H1 (cell line): ENCODE measurements at regions not wholly inside any gene's neighbourhood (a gene's known extent, or its start where the extent isn't known, plus 50 kb on each side); places are given as distances from the start of the nearest gene placed in this dataset.

Experiments
- CTCF ChIA-PET: fragments of 300-600 bp; sonication (Branson Sonifier 250); formaldehyde crosslinking; loops from one replicate; lab custom pipeline; 2021; ENCODE audit not compliant: partially characterized antibody; lab: Charles Lee
- POLR2A ChIA-PET: fragments of 300-600 bp; sonication (Branson Sonifier 250); formaldehyde crosslinking; loops from one replicate; lab custom pipeline; 2021; ENCODE audit warnings: inconsistent platforms; ENCODE audit not compliant: partially characterized antibody; lab: Charles Lee
- DNase-seq, 2 experiments: peaks; one replicate each; pipeline versions ENCODE4 v3.0.0 to v3.0.0-alpha.2; 2010 to 2022; ENCODE audit warnings: low spot score in 2 of 2, low read depth in 1 of 2, mixed read lengths in 1 of 2
- FAIRE-seq: peaks from 2 replicates; lab custom pipeline; 2011; peaks lifted over from hg19 to GRCh38; lab: Jason Lieb, UNC
- H2AFZ ChIP-seq: 2 replicates; pipeline ENCODE4 v1.8.1; 2012; ENCODE audit warnings: low read length, inconsistent platforms
- H2AK5ac ChIP-seq: 2 replicates; pipeline ENCODE4 v1.6.1; 2013; ENCODE audit warnings: low read depth, low read length
- H2BK120ac ChIP-seq: replicated peaks from 2 replicates; pipeline ENCODE3; 2013; ENCODE audit warnings: low read depth, low read length, inconsistent platforms
- H2BK12ac ChIP-seq: 2 replicates; pipeline ENCODE4 v1.6.1; 2013; ENCODE audit warnings: low read depth, low read length
- H2BK15ac ChIP-seq: 2 replicates; pipeline ENCODE4 v1.6.1; 2013; ENCODE audit warnings: low read length
- H2BK20ac ChIP-seq: 2 replicates; pipeline ENCODE4 v1.6.1; 2013; ENCODE audit warnings: low read length
- H2BK5ac ChIP-seq: 2 replicates; pipeline ENCODE4 v1.6.1; 2013; ENCODE audit warnings: low read depth, low read length
- H3K14ac ChIP-seq: 2 replicates; pipeline ENCODE4 v1.6.1; 2013; ENCODE audit warnings: inconsistent platforms; ENCODE audit not compliant: insufficient read length
- H3K18ac ChIP-seq: 2 replicates; pipeline ENCODE4 v1.6.1; 2013; ENCODE audit warnings: low read length; ENCODE audit errors: extremely low read depth
- H3K23ac ChIP-seq: 2 replicates; pipeline ENCODE4 v1.6.1; 2013; ENCODE audit warnings: inconsistent platforms; ENCODE audit not compliant: insufficient read length
- H3K23me2 ChIP-seq: 2 replicates; pipeline ENCODE4 v1.6.1; 2013; ENCODE audit warnings: low read depth, low read length
- H3K27ac ChIP-seq: 2 replicates; pipeline ENCODE4 v1.6.1; 2011; ENCODE audit warnings: low read depth, low read length, inconsistent platforms
- H3K27me3 ChIP-seq, 4 experiments: replicated peaks in 1 of 4; 1 replicate in 1 of 4; 2 replicates in 3 of 4; pipeline versions ENCODE4 v1.6.1 to v1.8.1; 2011 to 2013; ENCODE audit warnings: low read length in 3 of 4, mild to moderate bottlenecking in 3 of 4, inconsistent platforms in 2 of 4, mixed read lengths in 2 of 4, moderate library complexity in 1 of 4; ENCODE audit not compliant: control insufficient read depth in 3 of 4, insufficient read depth in 3 of 4; ENCODE audit errors: extremely low read depth in 1 of 4
- H3K36me3 ChIP-seq, 4 experiments: 2 replicates each; pipeline versions ENCODE4 v1.6.1 to v1.8.1; 2011 to 2013; ENCODE audit warnings: mild to moderate bottlenecking in 4 of 4, low read length in 3 of 4, moderate library complexity in 2 of 4, control low read depth in 1 of 4, inconsistent platforms in 1 of 4; ENCODE audit not compliant: insufficient read depth in 4 of 4, control insufficient read depth in 2 of 4
- H3K4ac ChIP-seq: replicated peaks from 2 replicates; pipeline ENCODE3; 2013; ENCODE audit warnings: low read length, low read depth, mixed read lengths, inconsistent platforms; ENCODE audit not compliant: insufficient read length
- H3K4me1 ChIP-seq, 4 experiments: replicated peaks in 1 of 4; 1 replicate in 1 of 4; 2 replicates in 3 of 4; pipeline versions ENCODE4 v1.6.1 to v1.8.1; 2011 to 2013; ENCODE audit warnings: low read length in 3 of 4, inconsistent platforms in 2 of 4, mixed read lengths in 1 of 4; ENCODE audit not compliant: insufficient read depth in 4 of 4, control insufficient read depth in 3 of 4
- H3K4me2 ChIP-seq, 2 experiments: 2 replicates each; pipeline versions ENCODE4 v1.6.1 to v1.8.1; 2011 to 2013; ENCODE audit warnings: low read depth in 2 of 2, low read length in 2 of 2, control low read depth in 1 of 2, inconsistent platforms in 1 of 2, mild to moderate bottlenecking in 1 of 2; ENCODE audit not compliant: insufficient read depth in 1 of 2
- H3K4me3 ChIP-seq, 4 experiments: fragments of 200-600, 300-600 bp in 1 of 4; sonication (generic), shearing (Covaris generic), sonication (Bioruptor Twin) in 1 of 4; 2 replicates each; pipeline versions ENCODE4 v1.5.1 to v1.8.1; 2011 to 2016; ENCODE audit warnings: low read length in 4 of 4, low read depth in 3 of 4, control low read depth in 2 of 4, inconsistent platforms in 2 of 4, mild to moderate bottlenecking in 2 of 4, mixed read lengths in 1 of 4, moderate library complexity in 1 of 4; ENCODE audit not compliant: insufficient read depth in 2 of 4; ENCODE audit errors: extremely low read depth in 1 of 4
- H3K56ac ChIP-seq: replicated peaks from 2 replicates; pipeline ENCODE3; 2013; ENCODE audit warnings: low read depth, mild to moderate bottlenecking, mixed read lengths, low read length, inconsistent platforms; ENCODE audit not compliant: insufficient read length
- H3K79me1 ChIP-seq: 2 replicates; pipeline ENCODE4 v1.6.1; 2013; ENCODE audit warnings: low read depth, low read length, control low read depth
- H3K79me2 ChIP-seq, 2 experiments: 2 replicates each; pipeline versions ENCODE4 v1.6.1 to v1.8.1; 2012 to 2013; ENCODE audit warnings: low read length in 2 of 2, mild to moderate bottlenecking in 2 of 2, inconsistent platforms in 1 of 2; ENCODE audit not compliant: insufficient read depth in 2 of 2, control insufficient read depth in 1 of 2
- H3K9ac ChIP-seq, 4 experiments: replicated peaks in 1 of 4; 1 replicate in 1 of 4; 2 replicates in 3 of 4; pipeline versions ENCODE4 v1.6.1 to v1.8.1; 2011 to 2013; ENCODE audit warnings: low read depth in 3 of 4, low read length in 3 of 4, control low read depth in 2 of 4, mild to moderate bottlenecking in 2 of 4, moderate library complexity in 2 of 4, inconsistent platforms in 1 of 4; ENCODE audit errors: extremely low read depth in 1 of 4
- H3K9me3 ChIP-seq, 2 experiments: 2 replicates each; pipeline versions ENCODE4 v1.6.1 to v1.8.1; 2012 to 2013; ENCODE audit warnings: mild to moderate bottlenecking in 2 of 2, moderate library complexity in 2 of 2, control low read depth in 1 of 2, inconsistent platforms in 1 of 2, low read depth in 1 of 2, low read length in 1 of 2, mixed read lengths in 1 of 2; ENCODE audit not compliant: insufficient read depth in 2 of 2
- H4K20me1 ChIP-seq, 2 experiments: replicated peaks in 1 of 2; 2 replicates each; pipeline versions ENCODE3 to v1.8.1; 2011 to 2013; ENCODE audit warnings: inconsistent platforms in 2 of 2, low read length in 2 of 2, mild to moderate bottlenecking in 1 of 2; ENCODE audit not compliant: insufficient read depth in 2 of 2, control insufficient read depth in 1 of 2
- H4K5ac ChIP-seq: 2 replicates; pipeline ENCODE4 v1.6.1; 2013; ENCODE audit warnings: low read length, low read depth, mixed read lengths, inconsistent platforms; ENCODE audit not compliant: insufficient read length
- H4K8ac ChIP-seq: 2 replicates; pipeline ENCODE4 v1.8.0; 2013; ENCODE audit warnings: mild to moderate bottlenecking, moderate library complexity, low read length, inconsistent platforms; ENCODE audit not compliant: insufficient read depth; ENCODE audit errors: extremely low read depth
- H4K91ac ChIP-seq: replicated peaks from 2 replicates; pipeline ENCODE3; 2013; ENCODE audit warnings: low read length, mixed read lengths, inconsistent platforms; ENCODE audit not compliant: insufficient read length
- ASH2L ChIP-seq: fragments of 200-600, 300-600 bp; sonication (generic); IDR thresholded peaks from one replicate; pipeline ENCODE4 v1.7.1; 2017; ENCODE audit warnings: low read length
- BCL11A ChIP-seq, 2 experiments: IDR thresholded peaks; one replicate each; pipeline ENCODE4 v1.6.1; 2011; ENCODE audit warnings: low read depth in 2 of 2, low read length in 2 of 2, mild to moderate bottlenecking in 2 of 2
- BRCA1 ChIP-seq: IDR thresholded peaks from 2 replicates; pipeline ENCODE4 v1.6.1; 2012; ENCODE audit warnings: low read depth, low read length, improper control_type of control experiment
- CTBP2 ChIP-seq: IDR thresholded peaks from 2 replicates; pipeline ENCODE4 v1.7.0; 2011; ENCODE audit warnings: borderline replicate concordance, mild to moderate bottlenecking, moderate library complexity, mixed read lengths, low read length; ENCODE audit not compliant: insufficient read depth, insufficient read length
- EZH2 ChIP-seq: fragments of 200-600 bp; sonication (generic); IDR thresholded peaks from 2 replicates; pipeline ENCODE4 v1.7.1; 2012; ENCODE audit warnings: low read depth, mild to moderate bottlenecking, moderate library complexity, low read length, inconsistent platforms; ENCODE audit not compliant: severe bottlenecking
- GABPA ChIP-seq: IDR thresholded peaks from 2 replicates; pipeline ENCODE4 v1.6.1; 2011; ENCODE audit warnings: mild to moderate bottlenecking, low read length, moderate library complexity, borderline replicate concordance; ENCODE audit not compliant: insufficient read depth
- KDM4A ChIP-seq: IDR thresholded peaks from one replicate; pipeline ENCODE4 v1.7.1; 2012; ENCODE audit warnings: low read depth, mild to moderate bottlenecking, moderate library complexity, low read length, inconsistent platforms; ENCODE audit not compliant: severe bottlenecking
- NANOG ChIP-seq: IDR thresholded peaks from 2 replicates; pipeline ENCODE4 v1.6.1; 2011; ENCODE audit warnings: low read length, low read depth, mild to moderate bottlenecking, inconsistent platforms; ENCODE audit not compliant: insufficient read depth, poor library complexity, severe bottlenecking
- POU5F1 ChIP-seq: IDR thresholded peaks from 2 replicates; pipeline ENCODE4 v1.6.1; 2011; ENCODE audit warnings: low read depth, mild to moderate bottlenecking, low read length, moderate library complexity
- RXRA ChIP-seq: IDR thresholded peaks from 2 replicates; pipeline ENCODE4 v1.6.1; 2011; ENCODE audit warnings: low read depth, mild to moderate bottlenecking, low read length, moderate library complexity; ENCODE audit not compliant: insufficient read depth
- WGBS, 2 experiments: shearing (Covaris generic) in 1 of 2; methylation state at CpG; one replicate each; pipeline versions ENCODE4 v1.1.6 to v1.1.7; 2013 to 2015; ENCODE audit warnings: low lambda C conversion rate in 2 of 2, mixed read lengths in 2 of 2, inconsistent platforms in 1 of 2, low coverage in 1 of 2, missing lambda C conversion rate in 1 of 2; ENCODE audit not compliant: insufficient replicate concordance in 2 of 2, insufficient coverage in 1 of 2, insufficient read length in 1 of 2; ENCODE audit errors: extremely low coverage in 1 of 2, missing lambda C conversion rate in 1 of 2; 5-methylcytosine and 5-hydroxymethylcytosine counted together
- TF ChIP-seq, protein P1 (sequence below): IDR thresholded peaks from 2 replicates; pipeline ENCODE4 v1.6.1; 2012; ENCODE audit warnings: low read length, inconsistent platforms

DNA sequence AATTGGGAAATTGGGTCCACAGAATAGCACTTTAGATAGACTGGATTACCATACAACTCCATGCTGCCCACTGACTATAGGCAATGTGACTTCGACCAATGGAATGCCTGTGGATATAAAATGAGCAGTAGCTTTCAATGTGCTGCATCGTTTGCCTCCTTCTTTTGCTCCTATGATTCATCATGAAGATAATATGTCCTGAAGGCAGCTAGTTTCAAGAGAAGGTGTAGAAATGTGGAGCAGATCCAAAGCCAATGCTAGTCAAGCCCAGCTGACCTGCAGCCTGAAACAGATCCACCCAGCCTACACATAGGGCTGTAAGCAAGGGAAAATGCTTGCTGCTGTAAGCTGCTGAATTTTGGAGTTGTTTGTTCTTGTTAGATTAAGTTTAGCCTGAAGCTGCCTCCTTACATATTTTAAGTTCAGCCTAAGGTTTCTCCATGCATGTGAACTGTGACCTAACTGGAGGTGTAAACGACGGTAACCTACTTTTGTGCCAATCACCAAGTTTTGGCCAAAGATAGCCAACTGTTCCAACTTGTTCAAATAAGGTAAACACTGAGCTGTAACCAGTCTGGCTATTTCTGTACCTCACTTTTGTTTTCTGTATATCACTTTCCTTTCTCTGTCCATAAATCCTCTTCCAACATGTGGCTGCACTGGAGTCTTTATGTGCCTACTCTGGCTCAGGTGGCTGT, 169.1 kb upstream of the AVPR1A start:
- Histone ChIP-seq H3K9me3 (0 out of 4 replicates have a peak, but pooled peaks cover 0 to 3% of the 10 kb centered on the region in 2 experiments), H3K56ac (no peak overlapping the region), H3K18ac (no peak overlapping the region), H3K23ac (no peak overlapping the region), H3K79me2 (no peaks in the 10 kb centered on the region), H3K79me1 (no peaks in the 10 kb centered on the region), H3K4ac (no peak overlapping the region), H3K9ac (no peak overlapping the region), H2BK120ac (no peak overlapping the region), H4K20me1 (no peaks in the 10 kb centered on the region), H3K36me3 (no peaks in the 10 kb centered on the region), H3K4me3 (no peak overlapping the region), H3K27ac (no peak overlapping the region), H4K8ac (no peak overlapping the region), H2BK5ac (no peak overlapping the region), H3K4me2 (no peak overlapping the region), H4K91ac (no peak overlapping the region), H2BK12ac (no peak overlapping the region), H4K5ac (no peak overlapping the region), H2BK20ac (no peak overlapping the region), H3K27me3 (no peaks in the 10 kb centered on the region), H3K4me1 (no peaks in the 10 kb centered on the region), H2BK15ac (no peak overlapping the region), H2AFZ (no peak overlapping the region), H3K23me2 (no peaks in the 10 kb centered on the region), H3K14ac (no peak overlapping the region), H2AK5ac (no peak overlapping the region)
- no peak for FAIRE-seq
- WGBS, 2 experiments: 97% methylated on average over 4 of the region's 4 CpGs; no CpG with 5 or more reads in 1 of the 2 experiments
- no peak for DNase-seq
- ChIA-PET POLR2A (no interaction called here), CTCF (interaction anchor here (1.1 to 1.4 kb wide), 3 partner anchors 10 to 43 kb away, joined by 4 to 5 read pairs (median 4); no protein-coding TSS in a partner anchor)
- TF ChIP-seq BRCA1 (no peak), KDM4A (no peak), ASH2L (no peak), NANOG (no peak), CTBP2 (no peak), EZH2 (no peak), POU5F1 (no peak), BCL11A (IDR thresholded peaks at IDR 0.05; ENCODE audit: low read depth in 2 of 2, low read length in 2 of 2) (no peak), GABPA (no peak), RXRA (no peak)
- TF ChIP-seq, protein P1, sequence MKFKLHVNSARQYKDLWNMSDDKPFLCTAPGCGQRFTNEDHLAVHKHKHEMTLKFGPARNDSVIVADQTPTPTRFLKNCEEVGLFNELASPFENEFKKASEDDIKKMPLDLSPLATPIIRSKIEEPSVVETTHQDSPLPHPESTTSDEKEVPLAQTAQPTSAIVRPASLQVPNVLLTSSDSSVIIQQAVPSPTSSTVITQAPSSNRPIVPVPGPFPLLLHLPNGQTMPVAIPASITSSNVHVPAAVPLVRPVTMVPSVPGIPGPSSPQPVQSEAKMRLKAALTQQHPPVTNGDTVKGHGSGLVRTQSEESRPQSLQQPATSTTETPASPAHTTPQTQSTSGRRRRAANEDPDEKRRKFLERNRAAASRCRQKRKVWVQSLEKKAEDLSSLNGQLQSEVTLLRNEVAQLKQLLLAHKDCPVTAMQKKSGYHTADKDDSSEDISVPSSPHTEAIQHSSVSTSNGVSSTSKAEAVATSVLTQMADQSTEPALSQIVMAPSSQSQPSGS: no peak
